ENCODE measurements at regions not wholly inside any gene's neighbourhood (a gene's known extent, or its start where the extent isn't known, plus 50 kb on each side); places are given as distances from the start of the nearest gene placed in this dataset.

DNA sequence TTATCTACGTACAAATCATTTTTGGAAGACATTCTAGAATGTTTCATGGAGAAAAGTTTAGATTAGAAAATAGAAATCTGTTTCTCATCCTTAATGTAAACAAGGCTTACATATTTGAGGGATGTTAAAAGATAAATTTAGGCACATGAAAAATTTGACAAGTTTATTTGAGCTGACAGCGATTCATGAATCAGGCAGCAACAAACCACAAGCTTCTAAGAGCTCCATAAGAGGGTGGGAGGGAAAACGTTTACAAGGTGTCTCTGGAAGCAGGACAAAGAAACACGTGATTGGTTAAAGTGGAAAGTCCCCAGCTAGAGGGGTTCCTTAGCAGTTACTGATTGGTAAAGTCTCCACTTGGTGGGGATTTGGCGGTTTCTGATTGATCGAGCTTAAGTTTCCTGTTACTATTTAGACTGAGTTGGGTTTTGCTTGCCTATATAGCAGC lies 228.9 kb upstream of the PITRM1 start:
- TF ChIP-seq CTCF (IDR thresholded peaks at IDR 0.05; ENCODE audit: low read depth, low read length, poor library complexity, severe bottlenecking) (no peak), EZH2phosphoT487 (IDR thresholded peaks at IDR 0.05; ENCODE audit: borderline replicate concordance, low read length) (no peak)
